ENCODE measurements at regions not wholly inside any gene's neighbourhood (a gene's known extent, or its start where the extent isn't known, plus 50 kb on each side); places are given as distances from the start of the nearest gene placed in this dataset.

GRCh38 chr21:38067086-38067739 lies 151.0 kb upstream of the KCNJ6 start:
- Histone ChIP-seq H2AFZ (ENCODE audit: low read length) (no peak overlapping the region), H4K20me1 (ENCODE audit: insufficient read depth, low read length) (no peaks in the 10 kb centered on the region), H3K36me3 (ENCODE audit: insufficient read depth, low read length) (no peaks in the 10 kb centered on the region), H3K9me3 (ENCODE audit: low read length) (no peaks in the 10 kb centered on the region), H3K4me1 (ENCODE audit: insufficient read depth, low read length, poor library complexity, severe bottlenecking) (no peaks in the 10 kb centered on the region), H3K9me2 (ENCODE audit: insufficient read depth, low read length) (no peaks in the 10 kb centered on the region), H3K4me2 (ENCODE audit: low read length) (no peak overlapping the region), H3K27ac (ENCODE audit: low read depth, low read length, poor library complexity, severe bottlenecking) (no peak overlapping the region), H3K79me2 (ENCODE audit: insufficient read depth, low read depth, low read length) (no peaks in the 10 kb centered on the region), H3K4me3 (ENCODE audit: low read depth, low read length, poor library complexity, severe bottlenecking) (no peak overlapping the region)
- DNase-seq (ENCODE audit: low spot score) = no peak
- BruUV-seq (replicated peaks) = no TSS peak
- TF ChIP-seq, protein P1, sequence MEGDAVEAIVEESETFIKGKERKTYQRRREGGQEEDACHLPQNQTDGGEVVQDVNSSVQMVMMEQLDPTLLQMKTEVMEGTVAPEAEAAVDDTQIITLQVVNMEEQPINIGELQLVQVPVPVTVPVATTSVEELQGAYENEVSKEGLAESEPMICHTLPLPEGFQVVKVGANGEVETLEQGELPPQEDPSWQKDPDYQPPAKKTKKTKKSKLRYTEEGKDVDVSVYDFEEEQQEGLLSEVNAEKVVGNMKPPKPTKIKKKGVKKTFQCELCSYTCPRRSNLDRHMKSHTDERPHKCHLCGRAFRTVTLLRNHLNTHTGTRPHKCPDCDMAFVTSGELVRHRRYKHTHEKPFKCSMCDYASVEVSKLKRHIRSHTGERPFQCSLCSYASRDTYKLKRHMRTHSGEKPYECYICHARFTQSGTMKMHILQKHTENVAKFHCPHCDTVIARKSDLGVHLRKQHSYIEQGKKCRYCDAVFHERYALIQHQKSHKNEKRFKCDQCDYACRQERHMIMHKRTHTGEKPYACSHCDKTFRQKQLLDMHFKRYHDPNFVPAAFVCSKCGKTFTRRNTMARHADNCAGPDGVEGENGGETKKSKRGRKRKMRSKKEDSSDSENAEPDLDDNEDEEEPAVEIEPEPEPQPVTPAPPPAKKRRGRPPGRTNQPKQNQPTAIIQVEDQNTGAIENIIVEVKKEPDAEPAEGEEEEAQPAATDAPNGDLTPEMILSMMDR (conservative IDR thresholded peaks at IDR 0.05; ENCODE audit: low read length) = no peak
- TF ChIP-seq EZH2phosphoT487 (IDR thresholded peaks at IDR 0.05; ENCODE audit: borderline replicate concordance, low read depth, low read length) = no peak
- ChIA-PET CTCF (ENCODE audit: unreplicated experiment) (no interaction called here), POLR2A (no interaction called here)
- intact Hi-C loops (cut with micrococcal nuclease; ENCODE audit: unreplicated experiment) = no loop called here

GRCh38 chr21:38072489-38072888 lies 156.2 kb upstream of the KCNJ6 start:
- TF ChIP-seq, protein P1 (conservative IDR thresholded peaks at IDR 0.05; ENCODE audit: low read length) = no peak
- no peak for TF ChIP-seq EZH2phosphoT487 (IDR thresholded peaks at IDR 0.05; ENCODE audit: borderline replicate concordance, low read depth, low read length)
- no TSS peak for BruUV-seq (replicated peaks)
- intact Hi-C loops (cut with micrococcal nuclease; ENCODE audit: unreplicated experiment) = no loop called here

GRCh38 chr21:38075833-38076587 lies 159.8 kb upstream of the KCNJ6 start:
- H3K9me3 ChIP-seq (ENCODE audit: low read length) = no peaks in the 10 kb centered on the region
- H3K4me2 ChIP-seq (ENCODE audit: low read length) = no peak overlapping the region
- H3K36me3 ChIP-seq (ENCODE audit: insufficient read depth, low read length) = no peaks in the 10 kb centered on the region
- no peak overlapping the region for H3K4me3 ChIP-seq (ENCODE audit: low read depth, low read length, poor library complexity, severe bottlenecking)
- TF ChIP-seq, protein P1 (conservative IDR thresholded peaks at IDR 0.05; ENCODE audit: low read length) = no peak
- TF ChIP-seq EZH2phosphoT487 (IDR thresholded peaks at IDR 0.05; ENCODE audit: borderline replicate concordance, low read depth, low read length) = no peak
- no peaks in the 10 kb centered on the region for H4K20me1 ChIP-seq (ENCODE audit: insufficient read depth, low read length)
- intact Hi-C loops (cut with micrococcal nuclease; ENCODE audit: unreplicated experiment) = no loop called here
- POLR2A ChIA-PET = no interaction called here
- no TSS peak for BruUV-seq (replicated peaks)
- H3K79me2 ChIP-seq (ENCODE audit: insufficient read depth, low read depth, low read length) = no peaks in the 10 kb centered on the region
- H3K4me1 ChIP-seq (ENCODE audit: insufficient read depth, low read length, poor library complexity, severe bottlenecking) = no peaks in the 10 kb centered on the region
- no peak overlapping the region for H2AFZ ChIP-seq (ENCODE audit: low read length)
- H3K9me2 ChIP-seq (ENCODE audit: insufficient read depth, low read length) = no peaks in the 10 kb centered on the region
- CTCF ChIA-PET (ENCODE audit: unreplicated experiment) = no interaction called here
- no peak for DNase-seq (ENCODE audit: low spot score)
- H3K27ac ChIP-seq (ENCODE audit: low read depth, low read length, poor library complexity, severe bottlenecking) = no peak overlapping the region

More at GRCh38 chr21:38072489-38072888, 156.2 kb upstream of the KCNJ6 start:
- H2AFZ ChIP-seq (ENCODE audit: low read length) = no peak overlapping the region
- ChIA-PET CTCF (ENCODE audit: unreplicated experiment) (no interaction called here), POLR2A (no interaction called here)
- no peaks in the 10 kb centered on the region for H3K9me2 ChIP-seq (ENCODE audit: insufficient read depth, low read length)
- H3K9me3 ChIP-seq (ENCODE audit: low read length) = no peaks in the 10 kb centered on the region
- no peaks in the 10 kb centered on the region for H4K20me1 ChIP-seq (ENCODE audit: insufficient read depth, low read length)
- no peaks in the 10 kb centered on the region for H3K36me3 ChIP-seq (ENCODE audit: insufficient read depth, low read length)
- no peaks in the 10 kb centered on the region for H3K4me1 ChIP-seq (ENCODE audit: insufficient read depth, low read length, poor library complexity, severe bottlenecking)
- no peaks in the 10 kb centered on the region for H3K79me2 ChIP-seq (ENCODE audit: insufficient read depth, low read depth, low read length)
- no peak for DNase-seq (ENCODE audit: low spot score)
- no peak overlapping the region for H3K4me2 ChIP-seq (ENCODE audit: low read length)
- no peak overlapping the region for H3K27ac ChIP-seq (ENCODE audit: low read depth, low read length, poor library complexity, severe bottlenecking)
- no peak overlapping the region for H3K4me3 ChIP-seq (ENCODE audit: low read depth, low read length, poor library complexity, severe bottlenecking)

Measured in OCI-LY7 (cell line).